NCI-H460 (cell line): ENCODE measurements at regions not wholly inside any gene's neighbourhood (a gene's known extent, or its start where the extent isn't known, plus 50 kb on each side); places are given as distances from the start of the nearest gene placed in this dataset.
"Not testable (repeated sequence)": the region's sequence is repeated elsewhere in the genome, so short reads cannot be mapped to it uniquely, and the experiment has no call there.

Source experiments
- DNase-seq: peaks from one replicate; pipeline ENCODE4 v3.0.0-alpha.2; 2016; ENCODE audit warnings: low read depth; ENCODE audit errors: extremely low read depth

GRCh38 chr16:64090327-64090726 lies 1031.5 kb downstream of the CDH11 start:
- DNase-seq: no peak

GRCh38 chr16:64089697-64090096 lies 1032.2 kb downstream of the CDH11 start:
- DNase-seq: peak; percentile 54

- no peak for DNase-seq
Observed at GRCh38 chr16:64088838-64089237, 1033.0 kb downstream of the CDH11 start.

GRCh38 chr16:64085296-64085695 lies 1036.6 kb downstream of the CDH11 start:
- DNase-seq: no peak

GRCh38 chr16:64084706-64085105 lies 1037.2 kb downstream of the CDH11 start:
- no peak for DNase-seq

- no peak for DNase-seq
Observed at GRCh38 chr16:64083428-64084129, 1038.3 kb downstream of the CDH11 start.

- DNase-seq: no peak
Observed at GRCh38 chr16:64077242-64077641, 1044.6 kb downstream of the CDH11 start.

- no peak for DNase-seq
Observed at GRCh38 chr16:64074706-64075105, 1047.2 kb downstream of the CDH11 start.

GRCh38 chr16:64072131-64072730 lies 1049.6 kb downstream of the CDH11 start:
- DNase-seq: not testable (repeated sequence)

GRCh38 chr16:64065523-64065922 lies 1056.3 kb downstream of the CDH11 start:
- DNase-seq: no peak

GRCh38 chr16:64061621-64062020 lies 1060.2 kb downstream of the CDH11 start:
- no peak for DNase-seq

GRCh38 chr16:64060631-64061030 lies 1061.2 kb downstream of the CDH11 start:
- DNase-seq: no peak

- DNase-seq: no peak
Observed at GRCh38 chr16:64058685-64059084, 1063.2 kb downstream of the CDH11 start.

- DNase-seq: peak; percentile 32
Observed at GRCh38 chr16:64051824-64052223, 1070.0 kb downstream of the CDH11 start.

GRCh38 chr16:64047878-64048277 lies 1074.0 kb downstream of the CDH11 start:
- no peak for DNase-seq

GRCh38 chr16:64047207-64047606 lies 1074.7 kb downstream of the CDH11 start:
- no peak for DNase-seq

GRCh38 chr16:64035337-64035736 lies 1086.5 kb downstream of the CDH11 start:
- DNase-seq: no peak

- no peak for DNase-seq
Observed at GRCh38 chr16:64019339-64019738, 1102.5 kb downstream of the CDH11 start.

GRCh38 chr16:64017796-64018195 lies 1104.1 kb downstream of the CDH11 start:
- no peak for DNase-seq

GRCh38 chr16:64013856-64014255 lies 1108.0 kb downstream of the CDH11 start:
- DNase-seq: no peak

GRCh38 chr16:64012166-64012565 lies 1109.7 kb downstream of the CDH11 start:
- DNase-seq: no peak

- no peak for DNase-seq
Observed at GRCh38 chr16:64011650-64012049, 1110.2 kb downstream of the CDH11 start.

GRCh38 chr16:64008131-64008530 lies 1113.7 kb downstream of the CDH11 start:
- DNase-seq: no peak
